CD14-positive monocyte (primary cell): ENCODE measurements at regions not wholly inside any gene's neighbourhood (a gene's known extent, or its start where the extent isn't known, plus 50 kb on each side); places are given as distances from the start of the nearest gene placed in this dataset.

ENCODE experiments used
- DNase-seq, 3 donors: peaks; one replicate each; pipeline ENCODE4 v3.0.0-alpha.2; 2011 to 2022
- H2AFZ ChIP-seq: 2 replicates; pipeline ENCODE4 v1.6.0; 2012; ENCODE audit warnings: mild to moderate bottlenecking, low read depth, low read length, inconsistent platforms; ENCODE audit not compliant: insufficient read depth, poor library complexity, severe bottlenecking
- H3K27ac ChIP-seq, 2 donors: 1 replicate in 1 of 2; 2 replicates in 1 of 2; pipeline ENCODE4 v1.5.1; 2012 to 2013; ENCODE audit warnings: low read length in 2 of 2, control low read depth in 1 of 2, inconsistent platforms in 1 of 2, low read depth in 1 of 2, mild to moderate bottlenecking in 1 of 2
- H3K27me3 ChIP-seq, 2 donors: one replicate each; pipeline versions ENCODE4 v1.6.0 to v1.6.1; 2011 to 2013; ENCODE audit warnings: low read length in 2 of 2; ENCODE audit not compliant: control insufficient read depth in 2 of 2, insufficient read depth in 2 of 2
- H3K36me3 ChIP-seq, 2 donors: replicated peaks in 1 of 2; 1 replicate in 1 of 2; 2 replicates in 1 of 2; pipeline versions ENCODE4 v1.5.1 to v1.6.1; 2012 to 2013; ENCODE audit warnings: low read length in 2 of 2, control low read depth in 1 of 2, inconsistent platforms in 1 of 2, mild to moderate bottlenecking in 1 of 2; ENCODE audit not compliant: insufficient read depth in 2 of 2, control insufficient read depth in 1 of 2
- H3K4me1 ChIP-seq, 2 donors: 1 replicate in 1 of 2; 2 replicates in 1 of 2; pipeline versions ENCODE4 v1.5.1 to v1.6.1; 2012 to 2013; ENCODE audit warnings: low read length in 2 of 2, control low read depth in 1 of 2, inconsistent platforms in 1 of 2, mild to moderate bottlenecking in 1 of 2, moderate library complexity in 1 of 2; ENCODE audit not compliant: insufficient read depth in 2 of 2, control insufficient read depth in 1 of 2
- H3K4me2 ChIP-seq: replicated peaks from 2 replicates; pipeline ENCODE3; 2012; ENCODE audit warnings: low read length, moderate library complexity, mild to moderate bottlenecking; ENCODE audit not compliant: poor library complexity, severe bottlenecking; ENCODE audit errors: extremely low read depth
- H3K4me3 ChIP-seq, 3 experiments: fragments of 200-600 bp in 1 of 3; sonication (generic) in 1 of 3; replicated peaks in 1 of 3; 1 replicate in 2 of 3; 2 replicates in 1 of 3; pipeline ENCODE4 v1.5.1; 2011 to 2013; ENCODE audit warnings: low read length in 3 of 3, mild to moderate bottlenecking in 3 of 3, control low read depth in 2 of 3, low read depth in 2 of 3, inconsistent platforms in 1 of 3, moderate library complexity in 1 of 3
- H3K79me2 ChIP-seq: 2 replicates; pipeline ENCODE4 v1.6.0; 2012; ENCODE audit warnings: mild to moderate bottlenecking, control low read depth, inconsistent platforms, low read length, moderate library complexity; ENCODE audit not compliant: insufficient read depth
- H3K9ac ChIP-seq: 2 replicates; pipeline ENCODE4 v1.6.0; 2017; ENCODE audit warnings: low read length, mild to moderate bottlenecking; ENCODE audit not compliant: insufficient read depth, poor library complexity, severe bottlenecking
- H3K9me3 ChIP-seq, 2 donors: replicated peaks in 1 of 2; 1 replicate in 1 of 2; 2 replicates in 1 of 2; pipeline versions ENCODE4 v1.5.1 to v1.6.1; 2012 to 2013; ENCODE audit warnings: low read length in 2 of 2, control low read depth in 1 of 2; ENCODE audit not compliant: control insufficient read depth in 1 of 2, insufficient read depth in 1 of 2
- H4K20me1 ChIP-seq: 2 replicates; pipeline ENCODE4 v1.6.0; 2012; ENCODE audit warnings: mild to moderate bottlenecking, low read length, control low read depth, moderate library complexity; ENCODE audit not compliant: insufficient read depth
- H3K27ac Mint-ChIP-seq, 7 donors: one replicate each; pipeline ENCODE4 v1.8.0; 2020; ENCODE audit warnings: mild to moderate bottlenecking in 7 of 7, mixed read lengths in 7 of 7, moderate library complexity in 6 of 7, inconsistent platforms in 2 of 7
- H3K27me3 Mint-ChIP-seq, 3 donors: one replicate each; pipeline ENCODE4 v1.8.0; 2021 to 2022; ENCODE audit warnings: low read depth in 3 of 3, mild to moderate bottlenecking in 3 of 3, mixed read lengths in 3 of 3, moderate library complexity in 3 of 3, inconsistent platforms in 1 of 3
- H3K36me3 Mint-ChIP-seq, 2 donors: one replicate each; pipeline ENCODE4 v1.8.0; 2020; ENCODE audit warnings: mixed read lengths in 2 of 2, inconsistent platforms in 1 of 2, mild to moderate bottlenecking in 1 of 2
- H3K4me1 Mint-ChIP-seq: one replicate; pipeline ENCODE4 v1.8.0; 2020; ENCODE audit warnings: mild to moderate bottlenecking, mixed read lengths
- H3K4me3 Mint-ChIP-seq, 2 donors: one replicate each; pipeline ENCODE4 v1.8.0; 2020; ENCODE audit warnings: mild to moderate bottlenecking in 2 of 2, mixed read lengths in 2 of 2, moderate library complexity in 1 of 2
- H3K9me3 Mint-ChIP-seq, 7 donors: one replicate each; pipeline ENCODE4 v1.8.0; 2020 to 2022; ENCODE audit warnings: mixed read lengths in 7 of 7, mild to moderate bottlenecking in 6 of 7, moderate library complexity in 6 of 7, inconsistent platforms in 2 of 7
- WGBS: methylation state at CpG from one replicate; pipeline ENCODE4 v1.1.5; 2013; ENCODE audit warnings: missing lambda C conversion rate; ENCODE audit not compliant: insufficient coverage; 5-methylcytosine and 5-hydroxymethylcytosine counted together
- intact Hi-C, 2 donors: fragments of 100-400 bp; cut with micrococcal nuclease; formaldehyde crosslinking; loops; one replicate each; pipeline versions ENCODE4 v1.15.0 to v1.15.1; 2023
- TF ChIP-seq, protein P1 (sequence below): fragments of 200-600 bp; IDR thresholded peaks from one replicate; pipeline ENCODE4 v1.8.0; 2022; ENCODE audit warnings: antibody characterized with exemption, mild to moderate bottlenecking

- Mint-ChIP-seq H3K36me3 (no peaks in the 10 kb centered on the region), H3K27ac (no peak overlapping the region), H3K4me1 (peaks cover 18% of the 10 kb centered on the region), H3K9me3 (no peaks in the 10 kb centered on the region), H3K4me3 (no peak overlapping the region), H3K27me3 (peaks cover 8 to 10% (median 9%) of the 10 kb centered on the region in 3 donors)
- Histone ChIP-seq H3K27me3 (no peaks in the 10 kb centered on the region), H3K9me3 (no peaks in the 10 kb centered on the region), H3K4me1 (peaks cover 6 to 9% of the 10 kb centered on the region in 2 donors), H3K36me3 (no peaks in the 10 kb centered on the region), H3K27ac (no peak overlapping the region), H4K20me1 (no peaks in the 10 kb centered on the region), H3K9ac (no peak overlapping the region), H3K4me2 (no peak overlapping the region), H3K4me3 (no peak overlapping the region), H3K79me2 (no peaks in the 10 kb centered on the region), H2AFZ (no peak overlapping the region)
- DNase-seq: no peak
- TF ChIP-seq, protein P1, sequence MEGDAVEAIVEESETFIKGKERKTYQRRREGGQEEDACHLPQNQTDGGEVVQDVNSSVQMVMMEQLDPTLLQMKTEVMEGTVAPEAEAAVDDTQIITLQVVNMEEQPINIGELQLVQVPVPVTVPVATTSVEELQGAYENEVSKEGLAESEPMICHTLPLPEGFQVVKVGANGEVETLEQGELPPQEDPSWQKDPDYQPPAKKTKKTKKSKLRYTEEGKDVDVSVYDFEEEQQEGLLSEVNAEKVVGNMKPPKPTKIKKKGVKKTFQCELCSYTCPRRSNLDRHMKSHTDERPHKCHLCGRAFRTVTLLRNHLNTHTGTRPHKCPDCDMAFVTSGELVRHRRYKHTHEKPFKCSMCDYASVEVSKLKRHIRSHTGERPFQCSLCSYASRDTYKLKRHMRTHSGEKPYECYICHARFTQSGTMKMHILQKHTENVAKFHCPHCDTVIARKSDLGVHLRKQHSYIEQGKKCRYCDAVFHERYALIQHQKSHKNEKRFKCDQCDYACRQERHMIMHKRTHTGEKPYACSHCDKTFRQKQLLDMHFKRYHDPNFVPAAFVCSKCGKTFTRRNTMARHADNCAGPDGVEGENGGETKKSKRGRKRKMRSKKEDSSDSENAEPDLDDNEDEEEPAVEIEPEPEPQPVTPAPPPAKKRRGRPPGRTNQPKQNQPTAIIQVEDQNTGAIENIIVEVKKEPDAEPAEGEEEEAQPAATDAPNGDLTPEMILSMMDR: no peak
- 24% methylated on average over 3 of the region's 7 CpGs for WGBS
- intact Hi-C loops: no loop called here
Observed at GRCh38 chr12:111211910-111212757, 156.8 kb downstream of the PHETA1 start.

- no peak overlapping the region for H2AFZ ChIP-seq
- no peaks in the 10 kb centered on the region for H3K36me3 ChIP-seq
- no peak overlapping the region for H3K4me3 ChIP-seq
- no peaks in the 10 kb centered on the region for H3K4me1 ChIP-seq
- Mint-ChIP-seq H3K9me3 (peaks cover 0 to 2% (median 0%) of the 10 kb centered on the region in 7 donors), H3K36me3 (no peaks in the 10 kb centered on the region), H3K4me1 (peaks cover 2% of the 10 kb centered on the region), H3K4me3 (no peak overlapping the region), H3K27ac (no peak overlapping the region), H3K27me3 (peaks cover 4 to 8% (median 6%) of the 10 kb centered on the region in 3 donors)
- intact Hi-C loops: no loop called here
- no peaks in the 10 kb centered on the region for H3K9me3 ChIP-seq
- DNase-seq: no peak
- no peaks in the 10 kb centered on the region for H4K20me1 ChIP-seq
- H3K9ac ChIP-seq: no peak overlapping the region
- H3K27ac ChIP-seq: no peak overlapping the region
- TF ChIP-seq, protein P1: no peak
- no peaks in the 10 kb centered on the region for H3K27me3 ChIP-seq
- H3K4me2 ChIP-seq: no peak overlapping the region
- 88% methylated on average over 3 of the region's 4 CpGs for WGBS
- no peaks in the 10 kb centered on the region for H3K79me2 ChIP-seq
Observed at GRCh38 chr12:111209811-111210210, 159.1 kb downstream of the PHETA1 start.
